ENCODE measurements at regions not wholly inside any gene's neighbourhood (a gene's known extent, or its start where the extent isn't known, plus 50 kb on each side); places are given as distances from the start of the nearest gene placed in this dataset.

DNA sequence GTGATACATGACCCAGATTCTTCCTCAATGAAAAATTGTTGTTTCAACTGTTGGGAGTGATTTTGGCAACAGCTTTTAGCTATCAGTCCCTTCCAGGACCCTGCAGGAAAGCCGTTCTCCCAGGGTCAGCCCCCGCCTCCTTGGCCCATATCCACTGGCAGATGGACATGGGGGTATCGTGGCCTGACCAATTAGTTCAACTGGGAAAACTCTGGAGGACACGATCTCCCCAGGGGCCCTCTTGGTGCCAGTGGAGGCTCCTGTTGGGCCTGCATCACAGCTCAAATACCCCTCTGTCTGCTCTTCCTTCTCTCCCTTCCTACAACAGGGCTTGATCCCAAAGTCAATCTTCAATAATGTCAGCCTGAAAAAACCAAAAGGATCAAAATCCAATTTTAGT is 272.5 kb upstream of the B3GAT1 start:
- Histone ChIP-seq H3K4me2 (replicated peaks; ENCODE audit: low read depth, low read length, poor library complexity, severe bottlenecking) (no peak overlapping the region), H2AFZ (ENCODE audit: insufficient read depth, low read depth, low read length, poor library complexity, severe bottlenecking) (no peak overlapping the region), H3K9me3 (ENCODE audit: control extremely low read depth in 1 of 3, control insufficient read depth in 2 of 3, insufficient read depth in 1 of 3, low read length in 2 of 3) (peaks cover 0 to 2% (median 0%) of the 10 kb centered on the region in 3 donors), H3K79me2 (ENCODE audit: control insufficient read depth, insufficient read depth, low read length) (no peaks in the 10 kb centered on the region), H3K9ac (ENCODE audit: low read length) (no peak overlapping the region), H3K4me1 (ENCODE audit: control insufficient read depth in 2 of 2, insufficient read depth in 2 of 2, low read length in 2 of 2) (no peaks in the 10 kb centered on the region), H3K27me3 (replicated peaks in 1 of 4; ENCODE audit: control extremely low read depth in 1 of 4, control insufficient read depth in 3 of 4, insufficient read depth in 4 of 4, low read length in 3 of 4) (peaks cover 0 to 2% (median 0%) of the 10 kb centered on the region in 4 experiments), H4K20me1 (ENCODE audit: control insufficient read depth, insufficient read depth, low read length, poor library complexity, severe bottlenecking) (no peaks in the 10 kb centered on the region), H3K4me3 (ENCODE audit: control extremely low read depth in 1 of 5, extremely low read depth in 1 of 5, insufficient read depth in 1 of 5, low read depth in 2 of 5, low read length in 4 of 5) (no peak overlapping the region), H3K36me3 (replicated peaks in 1 of 2; ENCODE audit: control extremely low read depth in 1 of 2, control insufficient read depth in 1 of 2, extremely low read depth in 1 of 2, insufficient read depth in 2 of 2, low read length in 1 of 2) (no peaks in the 10 kb centered on the region), H3K27ac (ENCODE audit: low read length in 2 of 2) (no peak overlapping the region)
- ChIA-PET CTCF (no interaction called here), POLR2A (no interaction called here)
- H3K9me3 Mint-ChIP-seq (ENCODE audit: insufficient read depth) = no peaks in the 10 kb centered on the region
- peaks cover 15% of the 10 kb centered on the region for H3K27me3 Mint-ChIP-seq
- no peak overlapping the region for H3K27ac Mint-ChIP-seq
- intact Hi-C loops (cut with micrococcal nuclease) = no loop called here
- 94% methylated on average over 3 of the region's 4 CpGs for WGBS (ENCODE audit: insufficient coverage)
- no peaks in the 10 kb centered on the region for H3K4me1 Mint-ChIP-seq
- DNase-seq = no peak
- TF ChIP-seq, protein P1, sequence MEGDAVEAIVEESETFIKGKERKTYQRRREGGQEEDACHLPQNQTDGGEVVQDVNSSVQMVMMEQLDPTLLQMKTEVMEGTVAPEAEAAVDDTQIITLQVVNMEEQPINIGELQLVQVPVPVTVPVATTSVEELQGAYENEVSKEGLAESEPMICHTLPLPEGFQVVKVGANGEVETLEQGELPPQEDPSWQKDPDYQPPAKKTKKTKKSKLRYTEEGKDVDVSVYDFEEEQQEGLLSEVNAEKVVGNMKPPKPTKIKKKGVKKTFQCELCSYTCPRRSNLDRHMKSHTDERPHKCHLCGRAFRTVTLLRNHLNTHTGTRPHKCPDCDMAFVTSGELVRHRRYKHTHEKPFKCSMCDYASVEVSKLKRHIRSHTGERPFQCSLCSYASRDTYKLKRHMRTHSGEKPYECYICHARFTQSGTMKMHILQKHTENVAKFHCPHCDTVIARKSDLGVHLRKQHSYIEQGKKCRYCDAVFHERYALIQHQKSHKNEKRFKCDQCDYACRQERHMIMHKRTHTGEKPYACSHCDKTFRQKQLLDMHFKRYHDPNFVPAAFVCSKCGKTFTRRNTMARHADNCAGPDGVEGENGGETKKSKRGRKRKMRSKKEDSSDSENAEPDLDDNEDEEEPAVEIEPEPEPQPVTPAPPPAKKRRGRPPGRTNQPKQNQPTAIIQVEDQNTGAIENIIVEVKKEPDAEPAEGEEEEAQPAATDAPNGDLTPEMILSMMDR (IDR thresholded peaks at IDR 0.05) = no peak
- TF ChIP-seq EZH2 (IDR thresholded peaks at IDR 0.05; ENCODE audit: borderline replicate concordance, insufficient read depth, low read depth, low read length, poor library complexity, severe bottlenecking) = no peak
- no peak overlapping the region for H3K4me3 Mint-ChIP-seq
- ATAC-seq (ENCODE audit: low read depth) = no peak

DNA sequence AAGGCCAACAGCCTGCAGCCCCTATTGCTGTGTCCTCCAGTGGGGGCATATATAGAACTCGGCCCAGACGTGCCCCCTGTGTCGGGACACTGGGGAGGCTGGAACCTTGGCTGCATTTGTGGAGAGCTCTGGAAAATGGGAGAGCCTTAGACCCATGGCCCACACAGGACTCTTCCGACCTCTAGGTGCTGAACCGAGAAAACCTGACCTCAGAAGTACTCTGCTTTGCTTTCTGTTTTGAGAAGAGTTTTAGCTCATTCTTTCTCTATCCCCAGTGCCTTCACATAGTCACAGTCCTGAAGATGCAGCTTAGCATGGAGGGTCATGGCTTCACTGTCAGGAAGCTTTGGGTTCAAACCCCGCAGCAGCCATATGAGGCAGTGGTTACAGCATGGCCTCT is 271.8 kb upstream of the B3GAT1 start:
- no peaks in the 10 kb centered on the region for H3K79me2 ChIP-seq (ENCODE audit: control insufficient read depth, insufficient read depth, low read length)
- H3K4me2 ChIP-seq (replicated peaks; ENCODE audit: low read depth, low read length, poor library complexity, severe bottlenecking) = no peak overlapping the region
- no peak overlapping the region for H3K27ac Mint-ChIP-seq
- intact Hi-C loops (cut with micrococcal nuclease) = no loop called here
- no peak overlapping the region for H3K4me3 Mint-ChIP-seq
- no peak overlapping the region for H3K9ac ChIP-seq (ENCODE audit: low read length)
- H3K36me3 ChIP-seq (replicated peaks in 1 of 2; ENCODE audit: control extremely low read depth in 1 of 2, control insufficient read depth in 1 of 2, extremely low read depth in 1 of 2, insufficient read depth in 2 of 2, low read length in 1 of 2) = no peaks in the 10 kb centered on the region
- no peaks in the 10 kb centered on the region for H3K4me1 ChIP-seq (ENCODE audit: control insufficient read depth in 2 of 2, insufficient read depth in 2 of 2, low read length in 2 of 2)
- H3K27me3 ChIP-seq (replicated peaks in 1 of 4; ENCODE audit: control extremely low read depth in 1 of 4, control insufficient read depth in 3 of 4, insufficient read depth in 4 of 4, low read length in 3 of 4) = peaks cover 0 to 2% (median 0%) of the 10 kb centered on the region in 4 experiments
- WGBS (ENCODE audit: insufficient coverage) = 96% methylated on average over 5 of the region's 6 CpGs
- peaks cover 0 to 2% (median 0%) of the 10 kb centered on the region in 3 donors for H3K9me3 ChIP-seq (ENCODE audit: control extremely low read depth in 1 of 3, control insufficient read depth in 2 of 3, insufficient read depth in 1 of 3, low read length in 2 of 3)
- H2AFZ ChIP-seq (ENCODE audit: insufficient read depth, low read depth, low read length, poor library complexity, severe bottlenecking) = no peak overlapping the region
- H3K27me3 Mint-ChIP-seq = peaks cover 12% of the 10 kb centered on the region
- CTCF ChIA-PET = no interaction called here
- H3K4me3 ChIP-seq (ENCODE audit: control extremely low read depth in 1 of 5, extremely low read depth in 1 of 5, insufficient read depth in 1 of 5, low read depth in 2 of 5, low read length in 4 of 5) = no peak overlapping the region
- H4K20me1 ChIP-seq (ENCODE audit: control insufficient read depth, insufficient read depth, low read length, poor library complexity, severe bottlenecking) = no peaks in the 10 kb centered on the region
- H3K9me3 Mint-ChIP-seq (ENCODE audit: insufficient read depth) = no peaks in the 10 kb centered on the region
- TF ChIP-seq, protein P1 (IDR thresholded peaks at IDR 0.05) = no peak
- TF ChIP-seq EZH2 (IDR thresholded peaks at IDR 0.05; ENCODE audit: borderline replicate concordance, insufficient read depth, low read depth, low read length, poor library complexity, severe bottlenecking) = no peak
- DNase-seq (no peak), ATAC-seq (ENCODE audit: low read depth) (no peak)
- no peaks in the 10 kb centered on the region for H3K4me1 Mint-ChIP-seq
- no peak overlapping the region for H3K27ac ChIP-seq (ENCODE audit: low read length in 2 of 2)
- POLR2A ChIA-PET = no interaction called here
